Activated naive CD8-positive, alpha-beta T cell treated with anti-CD3 and anti-CD28 coated beads, Interleukin-2, amount 50 U/mL, for 24 hours (primary cell): ENCODE measurements at regions not wholly inside any gene's neighbourhood (a gene's known extent, or its start where the extent isn't known, plus 50 kb on each side); places are given as distances from the start of the nearest gene placed in this dataset.

Source experiments
- ATAC-seq: fragments of 150-1000 bp; cut with Tn5 transposase; one replicate; pipeline ENCODE4 v1.10.0; 2021
- DNase-seq: peaks from one replicate; pipeline ENCODE4 v3.0.0; 2021
- H3K27ac Mint-ChIP-seq: one replicate; pipeline ENCODE4 v1.8.0; 2021; ENCODE audit warnings: mild to moderate bottlenecking, mixed read lengths
- H3K27me3 Mint-ChIP-seq: one replicate; pipeline ENCODE4 v1.8.0; 2021; ENCODE audit warnings: mixed read lengths
- H3K36me3 Mint-ChIP-seq: one replicate; pipeline ENCODE4 v1.8.0; 2021; ENCODE audit warnings: low read depth, mixed read lengths
- H3K4me1 Mint-ChIP-seq: one replicate; pipeline ENCODE4 v1.8.0; 2021; ENCODE audit warnings: mixed read lengths
- H3K4me3 Mint-ChIP-seq: one replicate; pipeline ENCODE4 v1.8.0; 2021; ENCODE audit warnings: mild to moderate bottlenecking, moderate library complexity, mixed read lengths
- H3K9me3 Mint-ChIP-seq: one replicate; pipeline ENCODE4 v1.8.0; 2021; ENCODE audit warnings: mixed read lengths

GRCh38 chr2:12504443-12504842 lies 212.3 kb upstream of the TRIB2 start:
- H3K36me3 Mint-ChIP-seq: peaks cover 8% of the 10 kb centered on the region

GRCh38 chr2:12506846-12507245 lies 209.9 kb upstream of the TRIB2 start:
- DNase-seq: no peak
- no peak for ATAC-seq
- H3K4me1 Mint-ChIP-seq: peaks cover 79% of the 10 kb centered on the region
- peaks cover 24% of the 10 kb centered on the region for H3K9me3 Mint-ChIP-seq
- peaks cover 4% of the 10 kb centered on the region for H3K27me3 Mint-ChIP-seq
- H3K27ac Mint-ChIP-seq: peak overlapping the region; percentile 67
- H3K36me3 Mint-ChIP-seq: peaks cover 8% of the 10 kb centered on the region
- no peak overlapping the region for H3K4me3 Mint-ChIP-seq

More at GRCh38 chr2:12504443-12504842, 212.3 kb upstream of the TRIB2 start:
- peak overlapping the region; percentile 31 for H3K4me3 Mint-ChIP-seq
- peaks cover 95% of the 10 kb centered on the region for H3K4me1 Mint-ChIP-seq
- H3K27ac Mint-ChIP-seq: peak overlapping the region; percentile 83
- peak; percentile 40 for DNase-seq
- ATAC-seq: peak; percentile 74
- peaks cover 13% of the 10 kb centered on the region for H3K9me3 Mint-ChIP-seq
- H3K27me3 Mint-ChIP-seq: no peaks in the 10 kb centered on the region

- H3K4me1 Mint-ChIP-seq: peaks cover 75% of the 10 kb centered on the region
- H3K36me3 Mint-ChIP-seq: peaks cover 8% of the 10 kb centered on the region
- no peak overlapping the region for H3K4me3 Mint-ChIP-seq
- peaks cover 4% of the 10 kb centered on the region for H3K27me3 Mint-ChIP-seq
- peak; percentile 91 for ATAC-seq
- H3K27ac Mint-ChIP-seq: peak overlapping the region; percentile 67
- peak; percentile 76 for DNase-seq
- H3K9me3 Mint-ChIP-seq: peaks cover 24% of the 10 kb centered on the region
These were observed 209.4 kb upstream of the TRIB2 start for GRCh38 chr2:12507295-12507694.

- H3K4me3 Mint-ChIP-seq: no peak overlapping the region
- peaks cover 66% of the 10 kb centered on the region for H3K4me1 Mint-ChIP-seq
- peaks cover 4% of the 10 kb centered on the region for H3K27me3 Mint-ChIP-seq
- no peak for ATAC-seq
- H3K27ac Mint-ChIP-seq: no peak overlapping the region
- no peak for DNase-seq
- peaks cover 17% of the 10 kb centered on the region for H3K9me3 Mint-ChIP-seq
- H3K36me3 Mint-ChIP-seq: peaks cover under 1% of the 10 kb centered on the region
These were observed 206.7 kb upstream of the TRIB2 start for GRCh38 chr2:12510070-12510469.

GRCh38 chr2:12513339-12513738 lies 203.4 kb upstream of the TRIB2 start:
- peaks cover 4% of the 10 kb centered on the region for H3K27me3 Mint-ChIP-seq
- H3K9me3 Mint-ChIP-seq: peaks cover 20% of the 10 kb centered on the region
- DNase-seq: no peak
- no peak overlapping the region for H3K4me3 Mint-ChIP-seq
- H3K4me1 Mint-ChIP-seq: peaks cover 49% of the 10 kb centered on the region
- H3K36me3 Mint-ChIP-seq: no peaks in the 10 kb centered on the region
- H3K27ac Mint-ChIP-seq: no peak overlapping the region
- no peak for ATAC-seq

- Mint-ChIP-seq H3K4me1 (peaks cover 42% of the 10 kb centered on the region), H3K27ac (no peak overlapping the region), H3K4me3 (no peak overlapping the region), H3K36me3 (no peaks in the 10 kb centered on the region), H3K27me3 (peaks cover 4% of the 10 kb centered on the region), H3K9me3 (peaks cover 20% of the 10 kb centered on the region)
- no peak for DNase-seq
- ATAC-seq: no peak
These were observed 202.6 kb upstream of the TRIB2 start for GRCh38 chr2:12514168-12514567.

- H3K4me1 Mint-ChIP-seq: peaks cover 42% of the 10 kb centered on the region
- H3K27me3 Mint-ChIP-seq: peaks cover 2% of the 10 kb centered on the region
- no peak overlapping the region for H3K27ac Mint-ChIP-seq
- no peak overlapping the region for H3K4me3 Mint-ChIP-seq
- ATAC-seq (peak; percentile 93), DNase-seq (no peak)
- no peaks in the 10 kb centered on the region for H3K36me3 Mint-ChIP-seq
- H3K9me3 Mint-ChIP-seq: peaks cover 14% of the 10 kb centered on the region
These were observed 201.9 kb upstream of the TRIB2 start for GRCh38 chr2:12514631-12515437.

- Mint-ChIP-seq H3K4me1 (peaks cover 38% of the 10 kb centered on the region), H3K4me3 (no peak overlapping the region), H3K36me3 (no peaks in the 10 kb centered on the region), H3K27ac (no peak overlapping the region), H3K27me3 (no peaks in the 10 kb centered on the region), H3K9me3 (peaks cover 7% of the 10 kb centered on the region)
- DNase-seq: no peak
- ATAC-seq: no peak
These were observed 200.9 kb upstream of the TRIB2 start for GRCh38 chr2:12515871-12516270.

- ATAC-seq (no peak), DNase-seq (no peak)
- Mint-ChIP-seq H3K4me3 (no peak overlapping the region), H3K36me3 (no peaks in the 10 kb centered on the region), H3K27ac (no peak overlapping the region), H3K27me3 (no peaks in the 10 kb centered on the region), H3K4me1 (peaks cover 17% of the 10 kb centered on the region), H3K9me3 (no peaks in the 10 kb centered on the region)
These were observed 183.3 kb upstream of the TRIB2 start for GRCh38 chr2:12533337-12534005.

- Mint-ChIP-seq H3K27me3 (no peaks in the 10 kb centered on the region), H3K36me3 (no peaks in the 10 kb centered on the region), H3K4me3 (no peak overlapping the region), H3K4me1 (peaks cover 17% of the 10 kb centered on the region), H3K27ac (no peak overlapping the region), H3K9me3 (no peaks in the 10 kb centered on the region)
- ATAC-seq: no peak
- no peak for DNase-seq
These were observed 182.0 kb upstream of the TRIB2 start for GRCh38 chr2:12534646-12535263.

- Mint-ChIP-seq H3K4me3 (no peak overlapping the region), H3K9me3 (no peaks in the 10 kb centered on the region), H3K27me3 (no peaks in the 10 kb centered on the region), H3K36me3 (no peaks in the 10 kb centered on the region), H3K4me1 (peaks cover 17% of the 10 kb centered on the region), H3K27ac (no peak overlapping the region)
- no peak for DNase-seq
- no peak for ATAC-seq
These were observed 179.8 kb upstream of the TRIB2 start for GRCh38 chr2:12536976-12537375.

GRCh38 chr2:12538138-12538694 lies 178.5 kb upstream of the TRIB2 start:
- no peak overlapping the region for H3K27ac Mint-ChIP-seq
- H3K9me3 Mint-ChIP-seq: no peaks in the 10 kb centered on the region
- no peaks in the 10 kb centered on the region for H3K36me3 Mint-ChIP-seq
- ATAC-seq: no peak
- no peak for DNase-seq
- H3K27me3 Mint-ChIP-seq: no peaks in the 10 kb centered on the region
- H3K4me3 Mint-ChIP-seq: no peak overlapping the region
- peaks cover 16% of the 10 kb centered on the region for H3K4me1 Mint-ChIP-seq

- Mint-ChIP-seq H3K4me1 (peaks cover 6% of the 10 kb centered on the region), H3K27me3 (no peaks in the 10 kb centered on the region), H3K27ac (no peak overlapping the region), H3K36me3 (no peaks in the 10 kb centered on the region), H3K4me3 (no peak overlapping the region), H3K9me3 (no peaks in the 10 kb centered on the region)
- no peak for ATAC-seq
- no peak for DNase-seq
These were observed 177.4 kb upstream of the TRIB2 start for GRCh38 chr2:12539336-12539735.

- DNase-seq (no peak), ATAC-seq (no peak)
- no peaks in the 10 kb centered on the region for H3K36me3 Mint-ChIP-seq
- no peak overlapping the region for H3K4me3 Mint-ChIP-seq
- peaks cover 5% of the 10 kb centered on the region for H3K9me3 Mint-ChIP-seq
- H3K4me1 Mint-ChIP-seq: peaks cover 4% of the 10 kb centered on the region
- no peaks in the 10 kb centered on the region for H3K27me3 Mint-ChIP-seq
- no peak overlapping the region for H3K27ac Mint-ChIP-seq
These were observed 176.8 kb upstream of the TRIB2 start for GRCh38 chr2:12539776-12540562.
